ENCODE measurements at regions not wholly inside any gene's neighbourhood (a gene's known extent, or its start where the extent isn't known, plus 50 kb on each side); places are given as distances from the start of the nearest gene placed in this dataset.
"Not testable (repeated sequence)": the region's sequence is repeated elsewhere in the genome, so short reads cannot be mapped to it uniquely, and the experiment has no call there.

DNA sequence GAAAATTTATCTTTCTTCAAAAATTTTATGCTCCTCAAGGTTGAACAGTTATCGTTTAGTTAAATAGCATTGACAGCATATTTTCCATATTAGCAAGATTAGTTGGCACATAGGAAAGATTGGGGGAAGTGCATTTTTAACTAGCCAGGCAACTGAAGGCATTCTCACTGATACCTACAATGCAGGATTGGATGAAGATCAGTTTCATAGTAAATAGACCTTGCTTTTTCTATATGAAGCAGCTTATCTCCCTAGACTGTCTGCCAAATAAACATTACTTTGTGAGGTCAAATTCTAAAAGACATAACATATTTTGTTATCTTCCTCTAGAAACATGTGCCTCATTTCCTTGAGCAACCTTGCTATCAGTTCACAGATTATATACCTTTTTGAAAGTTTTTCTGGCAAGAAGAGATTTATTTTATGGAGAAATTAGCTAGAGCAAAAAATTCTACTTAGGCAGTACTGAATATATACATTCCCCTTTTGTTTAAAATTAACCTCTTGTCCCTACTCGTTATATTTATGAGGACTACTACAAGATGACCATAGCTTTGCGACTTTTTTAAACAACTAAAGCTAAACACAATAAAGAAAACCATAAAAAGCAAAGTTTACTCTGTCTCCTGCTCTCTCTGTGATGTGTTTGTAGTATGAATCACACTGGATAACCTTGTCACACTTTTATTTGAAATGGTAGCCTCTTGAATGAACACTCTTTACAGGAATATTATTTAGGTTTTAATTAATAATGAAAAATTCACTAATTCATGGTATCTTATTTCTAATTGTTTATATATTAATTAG, 654.9 kb upstream of the TBL1XR1 start:
- no peak overlapping the region for H3K4me3 ChIP-seq (ENCODE audit: low read depth, low read length)
- peak; percentile 77 for DNase-seq (ENCODE audit: low read depth)

GRCh38 chr3:177855021-177855420, 657.7 kb upstream of the TBL1XR1 start:
- H3K4me3 ChIP-seq (ENCODE audit: low read depth, low read length): no peak overlapping the region
- peak; percentile 40 for DNase-seq (ENCODE audit: low read depth)
- TF ChIP-seq CTCF (conservative IDR thresholded peaks at IDR 0.05; ENCODE audit: low read depth, low read length): no peak

More for the DNA sequence above, 654.9 kb upstream of the TBL1XR1 start:
- TF ChIP-seq CTCF (conservative IDR thresholded peaks at IDR 0.05; ENCODE audit: low read depth, low read length): no peak

- no peak for TF ChIP-seq CTCF (conservative IDR thresholded peaks at IDR 0.05; ENCODE audit: low read depth, low read length)
- no peak for DNase-seq (ENCODE audit: low read depth)
- H3K4me3 ChIP-seq (ENCODE audit: low read depth, low read length): no peak overlapping the region
Measured at GRCh38 chr3:177860184-177860583, 662.9 kb upstream of the TBL1XR1 start.

DNA sequence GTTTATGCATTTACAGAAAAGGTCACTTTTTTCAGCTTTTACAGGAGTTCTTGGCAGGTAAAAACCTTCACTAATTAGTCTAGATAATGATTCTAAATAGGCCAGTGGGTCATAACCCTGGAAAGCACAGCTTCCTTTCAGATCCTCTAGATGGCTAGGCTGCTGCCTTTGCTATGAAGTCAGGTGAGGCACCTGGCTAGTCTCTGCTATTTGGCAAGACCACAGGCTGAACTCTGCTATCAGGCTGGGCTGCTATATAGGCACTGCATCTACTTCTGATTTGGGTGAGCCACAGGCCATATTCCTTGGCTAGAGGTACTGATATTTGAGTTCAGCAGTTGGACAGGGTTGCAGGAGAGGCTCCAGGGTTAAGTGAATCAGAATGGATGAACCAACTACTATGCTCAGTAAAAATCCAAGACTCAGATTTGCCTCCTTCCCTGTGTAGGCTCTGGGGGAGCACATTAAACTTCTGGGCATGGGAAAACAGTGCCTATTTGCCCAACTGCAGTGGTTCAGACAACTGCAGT, 665.7 kb upstream of the TBL1XR1 start:
- TF ChIP-seq CTCF (conservative IDR thresholded peaks at IDR 0.05; ENCODE audit: low read depth, low read length): no peak

DNA sequence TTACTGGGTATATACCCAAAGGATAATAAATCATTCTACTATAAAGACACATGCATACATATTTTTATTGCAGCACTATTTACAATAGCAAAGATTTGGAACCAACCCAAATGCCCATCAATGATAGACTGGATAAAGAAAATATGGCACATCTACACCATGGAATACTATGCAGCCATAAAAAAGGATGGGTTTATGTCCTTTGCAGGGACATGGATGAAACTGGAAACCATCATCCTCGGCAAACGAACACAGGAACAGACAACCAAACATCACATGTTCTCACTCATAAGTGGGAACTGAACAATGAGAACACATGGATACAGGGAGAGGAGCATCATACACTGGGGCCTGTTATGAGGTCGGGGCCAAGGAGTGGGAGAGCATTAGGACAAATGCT, 665.0 kb upstream of the KCNMB2 start:
- H3K4me3 ChIP-seq (ENCODE audit: low read depth, low read length); DNase-seq (ENCODE audit: low read depth): not testable (repeated sequence)

More for the DNA sequence above, 665.7 kb upstream of the TBL1XR1 start:
- no peak overlapping the region for H3K4me3 ChIP-seq (ENCODE audit: low read depth, low read length)
- no peak for DNase-seq (ENCODE audit: low read depth)

DNA sequence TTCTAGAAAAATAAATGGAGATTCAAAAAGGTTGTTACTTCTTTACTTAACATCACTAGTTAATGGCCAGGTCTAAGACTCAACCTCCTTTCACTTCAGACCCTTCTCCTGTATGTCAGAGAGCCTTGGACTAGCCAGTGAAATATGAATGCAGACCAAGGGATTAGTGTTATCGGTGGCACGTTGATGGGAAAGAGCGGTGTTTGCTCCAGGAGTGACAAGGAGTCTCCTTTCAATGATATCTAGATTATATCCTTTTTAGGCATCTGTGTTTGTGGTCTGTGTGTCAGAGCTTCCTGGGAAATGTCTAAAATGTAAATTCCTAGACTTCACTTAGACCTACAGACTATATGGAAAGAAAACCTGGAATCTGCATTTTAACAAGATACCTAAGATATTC, 658.0 kb upstream of the KCNMB2 start:
- no peak for TF ChIP-seq CTCF (conservative IDR thresholded peaks at IDR 0.05; ENCODE audit: low read depth, low read length)
- no peak for DNase-seq (ENCODE audit: low read depth)
- no peak overlapping the region for H3K4me3 ChIP-seq (ENCODE audit: low read depth, low read length)

GRCh38 chr3:177878957-177879356, 657.3 kb upstream of the KCNMB2 start:
- no peak for DNase-seq (ENCODE audit: low read depth)
- H3K4me3 ChIP-seq (ENCODE audit: low read depth, low read length): no peak overlapping the region
- TF ChIP-seq CTCF (conservative IDR thresholded peaks at IDR 0.05; ENCODE audit: low read depth, low read length): no peak

Data from choroid plexus epithelial cell (primary cell).